Small intestine (tissue), 7 donors: ENCODE measurements at regions not wholly inside any gene's neighbourhood (a gene's known extent, or its start where the extent isn't known, plus 50 kb on each side); places are given as distances from the start of the nearest gene placed in this dataset.

Experiments
- DNase-seq, 2 donors: peaks; one replicate each; pipeline versions ENCODE4 v3.0.0 to v3.0.0-alpha.2; 2013
- FAIRE-seq: peaks from 2 replicates; lab custom pipeline; 2012; peaks lifted over from hg19 to GRCh38; lab: Jason Lieb, UNC
- H3K27ac ChIP-seq, 3 donors: one replicate each; pipeline ENCODE4 v1.5.1; 2013; ENCODE audit warnings: low read length in 2 of 3, mild to moderate bottlenecking in 2 of 3, control low read depth in 1 of 3, inconsistent platforms in 1 of 3, low read depth in 1 of 3, moderate library complexity in 1 of 3
- H3K27me3 ChIP-seq, 3 donors: one replicate each; pipeline ENCODE4 v1.6.1; 2013; ENCODE audit warnings: low read length in 3 of 3, inconsistent platforms in 1 of 3; ENCODE audit not compliant: control insufficient read depth in 3 of 3, insufficient read depth in 3 of 3
- H3K36me3 ChIP-seq, 3 donors: one replicate each; pipeline ENCODE4 v1.6.1; 2013; ENCODE audit warnings: low read length in 3 of 3, inconsistent platforms in 1 of 3, low read depth in 1 of 3, mild to moderate bottlenecking in 1 of 3, moderate library complexity in 1 of 3; ENCODE audit not compliant: control insufficient read depth in 3 of 3, insufficient read depth in 2 of 3
- H3K4me1 ChIP-seq, 3 donors: one replicate each; pipeline ENCODE4 v1.6.1; 2013; ENCODE audit warnings: low read length in 2 of 3, inconsistent platforms in 1 of 3, low read depth in 1 of 3, mild to moderate bottlenecking in 1 of 3, moderate library complexity in 1 of 3; ENCODE audit not compliant: control insufficient read depth in 3 of 3, insufficient read depth in 2 of 3
- H3K4me3 ChIP-seq, 3 donors: one replicate each; pipeline ENCODE4 v1.5.1; 2013; ENCODE audit warnings: low read length in 3 of 3, control low read depth in 1 of 3, inconsistent platforms in 1 of 3, low read depth in 1 of 3, mild to moderate bottlenecking in 1 of 3, moderate library complexity in 1 of 3
- H3K9me3 ChIP-seq, 2 donors: one replicate each; pipeline ENCODE4 v1.6.1; 2013; ENCODE audit warnings: low read depth in 1 of 2, low read length in 1 of 2; ENCODE audit not compliant: control insufficient read depth in 2 of 2, insufficient read depth in 1 of 2
- WGBS, 3 donors: extraction: QIAGEN DNeasy Blood & Tissue Kit; methylation state at CpG; one replicate each; pipeline ENCODE4 v1.1.7; 2013; 5-methylcytosine and 5-hydroxymethylcytosine counted together
- donor health status: healthy with polysubstance abuse.
- donor health status: control.
- donor health status: control.
- donor health status: Bipolar disorder and iron deficiency.
- donor health status: healthy.

DNA sequence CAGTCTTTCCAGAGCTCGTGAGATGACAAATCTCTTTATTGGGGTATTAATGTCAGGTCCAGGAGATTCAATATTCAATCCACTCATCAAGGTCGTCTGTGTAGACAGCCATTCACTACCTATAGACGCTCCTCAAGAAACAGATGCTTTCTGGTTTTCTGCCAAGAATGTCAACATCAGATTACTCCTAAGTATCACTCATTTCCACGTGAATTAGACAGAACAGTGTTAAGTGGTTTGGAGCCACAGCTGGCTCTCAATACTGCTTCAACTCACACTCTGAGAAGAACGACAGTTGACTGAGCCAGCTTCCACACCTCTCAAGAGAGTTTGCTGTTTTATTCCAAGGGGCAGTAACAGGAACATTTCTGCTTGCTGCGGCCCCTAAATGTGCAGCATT lies 113.5 kb upstream of the NEDD4L start:
- Histone ChIP-seq H3K27me3 (no peaks in the 10 kb centered on the region), H3K4me3 (peak overlapping the region in 1 of 3 donors; percentile 26), H3K4me1 (no peaks in the 10 kb centered on the region), H3K36me3 (no peaks in the 10 kb centered on the region), H3K27ac (no peak overlapping the region), H3K9me3 (no peaks in the 10 kb centered on the region)
- DNase-seq (peak in 1 of 2 donors; percentile 25), FAIRE-seq (no peak)
- 18 to 48% (median 29%) methylated on average over 6 of the region's 6 CpGs for WGBS, 3 donors

DNA sequence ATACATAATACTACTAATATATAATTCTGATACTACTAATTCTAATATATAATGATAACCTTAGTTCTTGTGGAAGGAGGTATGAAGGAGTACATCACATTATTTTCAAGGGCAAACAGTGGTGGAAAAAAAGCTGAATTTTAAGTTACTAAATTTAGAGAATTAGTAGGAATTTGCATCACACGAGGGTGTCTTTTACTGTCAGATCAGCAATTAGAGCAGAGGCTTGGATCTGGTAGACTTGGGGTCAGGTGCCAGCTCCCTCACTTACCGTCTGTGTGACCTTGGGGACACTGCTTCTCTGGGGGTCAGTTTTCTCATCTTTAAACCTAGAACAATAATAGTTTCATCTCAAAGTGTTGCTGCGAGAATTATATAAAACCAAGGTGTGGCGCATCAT lies 114.1 kb upstream of the NEDD4L start:
- H3K9me3 ChIP-seq: no peaks in the 10 kb centered on the region
- DNase-seq (no peak), FAIRE-seq (no peak)
- no peak overlapping the region for H3K4me3 ChIP-seq
- H3K27ac ChIP-seq: no peak overlapping the region
- no peaks in the 10 kb centered on the region for H3K4me1 ChIP-seq
- 79 to 90% (median 83%) methylated on average over 4 of the region's 4 CpGs for WGBS, 3 donors
- no peaks in the 10 kb centered on the region for H3K36me3 ChIP-seq
- H3K27me3 ChIP-seq: no peaks in the 10 kb centered on the region

DNA sequence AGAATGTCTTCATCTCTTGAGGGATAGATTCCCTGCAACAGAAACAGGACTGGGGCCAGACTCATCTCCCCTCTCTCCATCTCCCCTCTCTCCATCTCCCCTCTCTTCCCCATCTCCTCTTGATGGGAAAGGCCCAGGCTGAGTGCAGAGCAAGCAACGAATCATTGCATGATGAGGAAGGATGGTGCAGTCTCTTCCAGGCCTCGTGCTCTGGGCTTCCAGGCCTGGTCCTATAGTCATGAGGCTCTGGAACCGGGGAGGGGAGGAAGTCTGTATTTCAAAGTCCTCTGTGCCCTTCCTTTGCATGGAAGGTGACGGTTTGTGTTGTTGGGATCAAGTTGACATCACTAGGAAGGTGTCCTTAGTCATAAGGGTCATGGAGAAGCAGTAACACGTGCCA lies 115.6 kb upstream of the NEDD4L start:
- DNase-seq (no peak), FAIRE-seq (no peak)
- no peak overlapping the region for H3K4me3 ChIP-seq
- H3K27ac ChIP-seq: no peak overlapping the region
- 81 to 91% (median 84%) methylated on average over 5 of the region's 5 CpGs for WGBS, 3 donors
- no peaks in the 10 kb centered on the region for H3K4me1 ChIP-seq
- no peaks in the 10 kb centered on the region for H3K27me3 ChIP-seq
- H3K9me3 ChIP-seq: no peaks in the 10 kb centered on the region
- no peaks in the 10 kb centered on the region for H3K36me3 ChIP-seq

DNA sequence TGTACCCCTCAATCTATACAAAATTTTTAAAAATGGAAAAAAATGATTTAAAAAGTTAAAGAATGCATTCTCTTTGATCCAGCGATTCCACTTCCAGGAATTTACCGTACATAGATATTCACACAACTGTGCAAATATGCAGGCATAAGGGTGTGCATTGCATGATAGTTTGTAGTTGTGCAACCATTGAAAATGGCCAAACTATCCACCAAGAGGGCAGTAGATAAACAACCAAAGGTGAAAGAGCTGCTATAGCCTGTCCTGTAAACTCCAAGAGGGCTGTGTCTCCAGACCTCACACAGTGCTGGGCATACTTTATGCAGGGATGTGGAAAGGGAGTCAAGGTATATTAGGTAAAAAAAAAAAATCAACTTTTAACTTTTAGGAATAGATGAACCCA lies 116.5 kb upstream of the NEDD4L start:
- no peaks in the 10 kb centered on the region for H3K36me3 ChIP-seq
- H3K9me3 ChIP-seq: no peaks in the 10 kb centered on the region
- H3K4me3 ChIP-seq: no peak overlapping the region
- H3K27me3 ChIP-seq: no peaks in the 10 kb centered on the region
- H3K4me1 ChIP-seq: no peaks in the 10 kb centered on the region
- H3K27ac ChIP-seq: no peak overlapping the region
- FAIRE-seq (no peak), DNase-seq (no peak)
- WGBS, 3 donors: 91 to 97% (median 94%) methylated on average over 2 of the region's 2 CpGs

DNA sequence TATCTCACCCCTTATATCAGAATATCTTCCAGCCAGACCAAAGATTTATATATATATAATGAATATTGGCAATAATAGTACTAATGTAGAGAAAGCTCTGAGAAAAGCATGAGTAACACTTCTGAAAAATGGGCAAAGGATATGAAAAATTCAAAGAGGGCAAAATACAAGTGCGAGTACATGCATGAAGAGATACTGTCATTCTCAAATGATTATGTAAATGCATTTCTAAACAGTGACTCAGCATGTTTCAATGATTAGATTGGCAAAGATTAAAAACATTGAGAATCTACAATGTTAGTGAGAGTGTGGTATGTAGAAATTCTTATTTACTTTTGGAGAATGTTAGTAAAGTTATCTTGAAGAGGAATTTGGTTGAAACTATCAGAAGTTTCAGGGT lies 118.3 kb upstream of the NEDD4L start:
- Histone ChIP-seq H3K9me3 (no peaks in the 10 kb centered on the region), H3K27me3 (no peaks in the 10 kb centered on the region), H3K4me3 (no peak overlapping the region), H3K36me3 (no peaks in the 10 kb centered on the region), H3K27ac (no peak overlapping the region), H3K4me1 (no peaks in the 10 kb centered on the region)
- no peak for FAIRE-seq
- DNase-seq: no peak
- 30 to 70% (median 61%) methylated on average over 1 of the region's 1 CpG for WGBS, 3 donors

DNA sequence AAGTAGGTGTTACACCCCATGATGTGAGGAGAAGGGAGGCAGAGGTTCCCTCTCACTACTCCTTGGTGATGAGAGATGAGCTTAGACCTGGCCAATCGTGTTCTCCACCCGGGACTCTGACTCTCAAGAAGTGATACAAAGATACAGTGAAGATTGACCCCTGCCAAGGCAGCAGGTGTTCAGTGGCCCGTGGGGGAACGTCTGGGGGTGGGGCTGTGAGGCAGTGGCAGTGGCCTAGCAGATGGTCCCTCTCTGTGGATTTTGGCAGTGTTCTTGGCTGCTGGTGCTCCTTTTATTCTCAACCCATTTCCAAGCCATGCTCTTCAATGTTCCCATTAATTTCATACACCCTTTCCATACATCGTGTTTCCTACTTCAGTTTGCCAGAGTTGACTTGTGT lies 120.4 kb upstream of the NEDD4L start:
- no peaks in the 10 kb centered on the region for H3K9me3 ChIP-seq
- H3K27ac ChIP-seq: no peak overlapping the region
- FAIRE-seq (no peak), DNase-seq (no peak)
- H3K36me3 ChIP-seq: no peaks in the 10 kb centered on the region
- H3K4me3 ChIP-seq: no peak overlapping the region
- no peaks in the 10 kb centered on the region for H3K27me3 ChIP-seq
- no peaks in the 10 kb centered on the region for H3K4me1 ChIP-seq
- WGBS, 3 donors: 33 to 51% (median 45%) methylated on average over 5 of the region's 5 CpGs

DNA sequence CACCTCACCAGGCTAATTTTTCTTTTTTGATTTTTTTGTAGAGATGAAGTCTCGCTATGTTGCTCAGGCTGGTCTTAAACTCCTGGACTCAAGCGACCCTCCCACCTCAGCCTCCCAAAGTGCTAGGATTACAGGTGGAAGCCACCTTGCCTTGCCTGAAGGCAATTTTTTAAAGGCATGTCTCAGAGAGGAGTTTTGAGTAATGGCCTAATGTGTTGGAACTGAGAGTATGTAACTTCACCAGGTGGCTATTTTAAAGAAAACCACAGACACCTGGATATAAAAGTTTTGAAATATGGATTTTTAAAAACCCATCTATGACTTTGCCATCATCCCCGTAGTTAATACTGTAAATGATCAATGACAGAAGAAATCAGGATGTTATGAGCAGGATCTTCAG lies 119.8 kb upstream of the ATP8B1 start:
- H3K36me3 ChIP-seq: no peaks in the 10 kb centered on the region
- H3K27ac ChIP-seq: no peak overlapping the region
- no peaks in the 10 kb centered on the region for H3K27me3 ChIP-seq
- no peak for DNase-seq
- no peak for FAIRE-seq
- H3K9me3 ChIP-seq: no peaks in the 10 kb centered on the region
- H3K4me3 ChIP-seq: no peak overlapping the region
- no peaks in the 10 kb centered on the region for H3K4me1 ChIP-seq
- WGBS, 3 donors: 89 to 96% (median 89%) methylated on average over 3 of the region's 3 CpGs

DNA sequence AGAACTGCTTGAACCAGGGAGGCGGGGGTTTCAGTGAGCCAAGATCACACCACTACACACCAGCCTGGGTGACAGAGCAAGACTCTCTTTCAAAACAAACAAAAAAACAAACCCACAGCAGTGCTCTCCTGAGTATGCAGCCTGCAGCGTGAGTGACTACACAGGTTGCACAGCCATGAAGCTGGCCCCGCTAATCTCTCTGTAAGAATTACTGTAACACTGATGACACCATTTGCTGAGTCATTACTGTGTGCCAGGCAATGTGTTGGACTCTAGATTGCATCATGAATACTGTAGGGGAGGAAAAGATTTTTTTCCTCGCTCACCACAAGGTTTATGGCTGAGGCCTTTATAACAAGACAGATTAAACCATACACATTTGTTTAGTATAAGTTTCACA lies 118.6 kb upstream of the ATP8B1 start:
- 81 to 91% (median 88%) methylated on average over 4 of the region's 4 CpGs for whole genome bisulfite sequencing, 3 donors
- FAIRE-seq (no peak), DNase-seq (peak; percentile 24 to 42)

DNA sequence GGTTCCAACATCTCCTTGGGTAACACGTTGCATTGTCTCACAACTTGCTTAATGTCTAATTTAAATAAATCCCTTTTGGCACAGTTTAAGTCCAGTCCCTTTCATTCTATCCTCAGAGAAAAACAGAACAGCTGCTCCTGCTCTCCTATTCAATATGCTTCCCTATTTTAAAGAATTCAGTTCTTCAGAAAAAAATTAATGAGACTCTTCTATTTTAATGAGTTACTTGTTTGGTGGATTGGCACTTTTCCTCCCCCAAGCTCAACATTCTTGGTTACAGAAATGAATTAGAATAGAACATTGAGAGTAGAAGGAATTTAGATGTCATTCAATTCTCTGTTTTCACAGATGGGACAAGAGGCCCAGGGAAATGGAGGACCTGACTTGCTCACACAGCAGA lies 116.9 kb upstream of the ATP8B1 start:
- Histone ChIP-seq H3K27ac (no peak overlapping the region), H3K36me3 (no peaks in the 10 kb centered on the region), H3K4me3 (no peak overlapping the region), H3K27me3 (no peaks in the 10 kb centered on the region), H3K4me1 (peaks cover 0 to 10% (median 5%) of the 10 kb centered on the region in 3 donors), H3K9me3 (no peaks in the 10 kb centered on the region)
- DNase-seq: no peak
- 69 to 91% (median 88%) methylated on average over 1 of the region's 1 CpG for WGBS, 3 donors
- no peak for FAIRE-seq

More for the DNA sequence above, 118.6 kb upstream of the ATP8B1 start:
- Histone ChIP-seq H3K4me3 (no peak overlapping the region), H3K9me3 (no peaks in the 10 kb centered on the region), H3K27ac (no peak overlapping the region), H3K36me3 (no peaks in the 10 kb centered on the region), H3K4me1 (no peaks in the 10 kb centered on the region), H3K27me3 (no peaks in the 10 kb centered on the region)
